ENCODE measurements at regions not wholly inside any gene's neighbourhood (a gene's known extent, or its start where the extent isn't known, plus 50 kb on each side); places are given as distances from the start of the nearest gene placed in this dataset.

DNA sequence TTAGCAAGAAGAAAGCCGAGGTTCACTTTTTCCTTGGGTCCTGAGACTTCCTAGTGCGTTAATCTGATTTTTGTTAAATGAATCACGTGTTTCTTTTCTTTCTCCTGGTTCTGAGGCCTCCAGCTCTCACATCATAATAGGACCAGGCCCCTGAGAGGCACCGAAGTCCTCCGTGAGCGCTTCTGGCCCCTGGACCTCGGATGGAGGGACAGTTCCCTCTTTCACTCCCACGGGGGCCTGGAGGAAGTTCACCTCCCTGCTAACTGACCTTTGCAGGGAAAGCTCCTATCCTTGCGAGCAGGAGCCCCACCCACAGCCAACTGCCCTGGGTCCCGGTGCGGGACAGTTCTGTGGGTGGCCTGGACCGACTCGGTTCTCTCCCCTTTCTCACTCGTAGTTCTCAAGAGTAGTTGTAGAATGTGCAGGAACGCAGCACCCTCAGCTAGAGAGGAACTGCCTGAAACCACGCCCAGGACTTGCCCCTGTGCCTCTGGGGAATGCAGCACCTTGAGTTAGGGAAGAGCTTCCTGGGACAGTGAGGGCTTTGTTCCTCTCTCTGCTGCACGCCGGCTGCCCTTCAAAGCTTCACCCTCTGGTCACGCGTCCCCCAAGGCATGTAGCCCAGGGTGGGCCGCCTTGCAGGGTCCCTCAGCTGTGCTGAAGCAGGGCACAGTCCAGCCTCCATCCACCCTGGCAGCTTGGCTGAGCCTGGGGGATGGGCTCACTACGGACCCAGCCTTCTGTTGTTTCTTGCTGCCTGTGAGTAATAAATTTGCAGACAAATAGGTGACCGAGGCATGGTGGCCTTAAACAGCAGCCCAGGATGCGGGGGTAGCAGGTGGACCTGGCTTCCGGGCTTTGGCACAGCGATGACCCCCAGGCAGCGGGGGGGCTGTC, 264.6 kb downstream of the ADGRD1 start:
- POLR2A ChIA-PET, result no interaction called here
- CTCF ChIA-PET, result no interaction called here
- DNase-seq (ENCODE audit: extremely low spot score), result no peak
- TF ChIP-seq CTCF (IDR thresholded peaks at IDR 0.05; ENCODE audit: control extremely low read depth, extremely low read depth, low read depth, missing control alignments), result no peak

DNA sequence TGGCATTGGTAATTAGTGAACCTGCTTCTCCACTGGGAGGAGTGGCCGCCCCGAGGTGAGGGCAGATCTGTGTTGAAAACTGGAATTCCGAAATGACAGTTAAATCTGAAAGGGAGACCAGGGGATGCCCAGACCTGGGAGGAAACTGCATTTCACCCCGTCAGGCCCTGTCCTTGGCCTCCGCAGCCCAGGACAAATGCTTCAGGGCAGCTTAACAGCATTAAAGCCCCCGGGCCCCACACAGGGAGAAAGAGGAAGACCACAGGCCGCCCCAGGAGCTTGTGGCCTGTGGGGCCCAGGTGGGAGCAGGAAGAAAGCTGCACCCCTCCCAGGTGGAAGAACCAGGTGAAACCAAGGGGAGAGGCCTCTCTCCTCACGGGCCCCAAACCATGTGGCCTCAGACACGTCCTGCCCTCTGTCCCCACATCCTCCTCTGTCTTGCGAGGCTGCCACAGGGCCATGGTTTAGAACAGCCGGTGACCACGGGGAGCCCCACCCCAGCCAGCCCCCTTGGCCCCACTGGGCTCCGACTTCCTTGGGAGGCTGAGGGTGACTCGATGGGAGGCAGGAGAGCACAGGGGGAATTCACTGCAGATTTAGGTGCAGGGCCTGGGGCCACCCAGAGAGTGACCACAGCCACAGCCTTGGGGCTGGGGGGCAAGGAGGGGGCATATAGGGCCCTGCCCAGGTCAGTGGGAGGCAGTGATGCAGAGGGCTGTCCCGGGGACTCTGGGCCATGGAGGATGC, 265.4 kb downstream of the ADGRD1 start:
- no peak for DNase-seq (ENCODE audit: extremely low spot score)
- ChIA-PET CTCF (interaction anchor here (1.4 kb wide), 1 partner anchor 114 kb away, joined by 3 read pairs; no protein-coding TSS in a partner anchor), POLR2A (no interaction called here)
- no peak for TF ChIP-seq CTCF (IDR thresholded peaks at IDR 0.05; ENCODE audit: control extremely low read depth, extremely low read depth, low read depth, missing control alignments)

DNA sequence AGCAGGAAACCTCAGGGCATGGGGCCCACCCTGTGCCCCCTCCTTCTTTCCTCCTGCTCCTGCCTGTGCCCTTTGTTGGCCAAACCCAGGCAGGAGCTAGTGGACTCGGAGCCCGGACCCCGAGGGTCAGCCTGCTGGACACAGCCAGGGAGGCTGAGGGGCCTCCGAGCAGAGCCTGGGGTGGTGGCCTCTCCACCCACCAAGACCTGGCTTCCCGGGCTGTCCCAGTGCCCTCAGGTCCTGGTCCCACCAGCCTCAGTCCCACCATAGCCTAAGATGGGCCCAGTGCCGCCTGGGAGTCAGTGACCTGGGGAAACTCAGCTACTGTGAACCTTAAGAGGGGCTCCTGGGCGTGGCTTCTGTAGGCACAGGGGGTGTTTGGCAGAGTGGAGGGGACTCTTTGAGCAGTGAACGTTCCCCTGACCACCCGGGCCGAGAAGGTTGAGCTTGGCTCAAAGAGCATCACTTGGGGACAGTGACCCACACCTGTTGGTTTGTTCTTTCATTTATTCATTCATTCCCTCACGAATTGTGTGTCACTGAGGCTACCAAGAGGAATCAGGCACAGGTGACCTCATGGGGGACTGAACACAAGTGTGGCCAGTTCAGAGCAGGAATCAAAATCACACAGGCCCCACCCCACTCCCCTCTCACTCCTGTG, 266.1 kb downstream of the ADGRD1 start:
- POLR2A ChIA-PET, result no interaction called here
- CTCF ChIA-PET, result interaction anchor here (1.4 kb wide), 1 partner anchor 115 kb away, joined by 3 read pairs; no protein-coding TSS in a partner anchor
- DNase-seq (ENCODE audit: extremely low spot score), result no peak
- no peak for TF ChIP-seq CTCF (IDR thresholded peaks at IDR 0.05; ENCODE audit: control extremely low read depth, extremely low read depth, low read depth, missing control alignments)

- no peak for DNase-seq (ENCODE audit: extremely low spot score)
- ChIA-PET CTCF (interaction anchor here (1.4 kb wide), 1 partner anchor 115 kb away, joined by 3 read pairs; no protein-coding TSS in a partner anchor), POLR2A (no interaction called here)
- no peak for TF ChIP-seq CTCF (IDR thresholded peaks at IDR 0.05; ENCODE audit: control extremely low read depth, extremely low read depth, low read depth, missing control alignments)
These were observed 266.6 kb downstream of the ADGRD1 start for GRCh38 chr12:131220331-131220685.

- CTCF ChIA-PET, result no interaction called here
- DNase-seq (ENCODE audit: extremely low spot score), result no peak
- POLR2A ChIA-PET, result no interaction called here
- no peak for TF ChIP-seq CTCF (IDR thresholded peaks at IDR 0.05; ENCODE audit: control extremely low read depth, extremely low read depth, low read depth, missing control alignments)
These were observed 267.6 kb downstream of the ADGRD1 start for GRCh38 chr12:131221061-131221956.

Measured in GM10248 (cell line).